ENCODE measurements at regions not wholly inside any gene's neighbourhood (a gene's known extent, or its start where the extent isn't known, plus 50 kb on each side); places are given as distances from the start of the nearest gene placed in this dataset.

DNA sequence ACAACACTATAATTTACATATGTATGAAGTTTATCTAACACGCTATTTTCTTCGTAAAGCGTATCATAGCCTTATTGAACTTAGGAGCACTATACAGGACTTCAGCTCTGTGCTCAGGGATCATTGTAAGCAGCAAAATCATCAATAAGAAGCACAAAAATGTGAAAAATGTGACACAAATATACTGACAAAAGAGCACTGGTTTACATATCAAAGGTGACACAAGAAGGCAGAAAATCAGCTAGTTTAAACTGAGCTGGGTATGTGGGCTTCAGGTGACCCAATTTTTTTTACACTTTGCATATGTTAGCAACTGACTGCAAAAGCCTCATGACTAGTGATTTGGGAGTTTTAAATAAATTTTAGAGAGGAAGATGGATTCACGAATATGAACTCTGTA is 215.2 kb upstream of the CHORDC1 start:
- TF ChIP-seq NRF1 (IDR thresholded peaks at IDR 0.05; ENCODE audit: low read depth, low read length) (no peak), EP300 (IDR thresholded peaks at IDR 0.05; ENCODE audit: borderline replicate concordance in 1 of 2, low read depth in 1 of 2, low read length in 1 of 2) (no peak), SIN3A (IDR thresholded peaks at IDR 0.05; ENCODE audit: borderline replicate concordance, low read depth, low read length) (no peak)
- TF ChIP-seq, protein P1, sequence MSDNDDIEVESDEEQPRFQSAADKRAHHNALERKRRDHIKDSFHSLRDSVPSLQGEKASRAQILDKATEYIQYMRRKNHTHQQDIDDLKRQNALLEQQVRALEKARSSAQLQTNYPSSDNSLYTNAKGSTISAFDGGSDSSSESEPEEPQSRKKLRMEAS (IDR thresholded peaks at IDR 0.05; ENCODE audit: low read depth), result no peak
- TF ChIP-seq, protein P2, sequence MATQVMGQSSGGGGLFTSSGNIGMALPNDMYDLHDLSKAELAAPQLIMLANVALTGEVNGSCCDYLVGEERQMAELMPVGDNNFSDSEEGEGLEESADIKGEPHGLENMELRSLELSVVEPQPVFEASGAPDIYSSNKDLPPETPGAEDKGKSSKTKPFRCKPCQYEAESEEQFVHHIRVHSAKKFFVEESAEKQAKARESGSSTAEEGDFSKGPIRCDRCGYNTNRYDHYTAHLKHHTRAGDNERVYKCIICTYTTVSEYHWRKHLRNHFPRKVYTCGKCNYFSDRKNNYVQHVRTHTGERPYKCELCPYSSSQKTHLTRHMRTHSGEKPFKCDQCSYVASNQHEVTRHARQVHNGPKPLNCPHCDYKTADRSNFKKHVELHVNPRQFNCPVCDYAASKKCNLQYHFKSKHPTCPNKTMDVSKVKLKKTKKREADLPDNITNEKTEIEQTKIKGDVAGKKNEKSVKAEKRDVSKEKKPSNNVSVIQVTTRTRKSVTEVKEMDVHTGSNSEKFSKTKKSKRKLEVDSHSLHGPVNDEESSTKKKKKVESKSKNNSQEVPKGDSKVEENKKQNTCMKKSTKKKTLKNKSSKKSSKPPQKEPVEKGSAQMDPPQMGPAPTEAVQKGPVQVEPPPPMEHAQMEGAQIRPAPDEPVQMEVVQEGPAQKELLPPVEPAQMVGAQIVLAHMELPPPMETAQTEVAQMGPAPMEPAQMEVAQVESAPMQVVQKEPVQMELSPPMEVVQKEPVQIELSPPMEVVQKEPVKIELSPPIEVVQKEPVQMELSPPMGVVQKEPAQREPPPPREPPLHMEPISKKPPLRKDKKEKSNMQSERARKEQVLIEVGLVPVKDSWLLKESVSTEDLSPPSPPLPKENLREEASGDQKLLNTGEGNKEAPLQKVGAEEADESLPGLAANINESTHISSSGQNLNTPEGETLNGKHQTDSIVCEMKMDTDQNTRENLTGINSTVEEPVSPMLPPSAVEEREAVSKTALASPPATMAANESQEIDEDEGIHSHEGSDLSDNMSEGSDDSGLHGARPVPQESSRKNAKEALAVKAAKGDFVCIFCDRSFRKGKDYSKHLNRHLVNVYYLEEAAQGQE (IDR thresholded peaks at IDR 0.05; ENCODE audit: low read depth, low read length), result no peak
- TF ChIP-seq, protein P3, sequence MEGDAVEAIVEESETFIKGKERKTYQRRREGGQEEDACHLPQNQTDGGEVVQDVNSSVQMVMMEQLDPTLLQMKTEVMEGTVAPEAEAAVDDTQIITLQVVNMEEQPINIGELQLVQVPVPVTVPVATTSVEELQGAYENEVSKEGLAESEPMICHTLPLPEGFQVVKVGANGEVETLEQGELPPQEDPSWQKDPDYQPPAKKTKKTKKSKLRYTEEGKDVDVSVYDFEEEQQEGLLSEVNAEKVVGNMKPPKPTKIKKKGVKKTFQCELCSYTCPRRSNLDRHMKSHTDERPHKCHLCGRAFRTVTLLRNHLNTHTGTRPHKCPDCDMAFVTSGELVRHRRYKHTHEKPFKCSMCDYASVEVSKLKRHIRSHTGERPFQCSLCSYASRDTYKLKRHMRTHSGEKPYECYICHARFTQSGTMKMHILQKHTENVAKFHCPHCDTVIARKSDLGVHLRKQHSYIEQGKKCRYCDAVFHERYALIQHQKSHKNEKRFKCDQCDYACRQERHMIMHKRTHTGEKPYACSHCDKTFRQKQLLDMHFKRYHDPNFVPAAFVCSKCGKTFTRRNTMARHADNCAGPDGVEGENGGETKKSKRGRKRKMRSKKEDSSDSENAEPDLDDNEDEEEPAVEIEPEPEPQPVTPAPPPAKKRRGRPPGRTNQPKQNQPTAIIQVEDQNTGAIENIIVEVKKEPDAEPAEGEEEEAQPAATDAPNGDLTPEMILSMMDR (IDR thresholded peaks at IDR 0.05), result no peak

All from SK-N-SH (cell line).